ENCODE measurements at regions not wholly inside any gene's neighbourhood (a gene's known extent, or its start where the extent isn't known, plus 50 kb on each side); places are given as distances from the start of the nearest gene placed in this dataset.

- H3K9me3 Mint-ChIP-seq: no peaks in the 10 kb centered on the region
- H3K27ac ChIP-seq (ENCODE audit: low read depth, low read length): no peak overlapping the region
- no peak for DNase-seq
- no peaks in the 10 kb centered on the region for H3K36me3 Mint-ChIP-seq
- H3K27me3 ChIP-seq (ENCODE audit: insufficient read depth, low read length, poor library complexity, severe bottlenecking): no peaks in the 10 kb centered on the region
- H3K4me3 Mint-ChIP-seq: no peak overlapping the region
- CTCF ChIA-PET: interaction anchor here (0.7 to 2.1 kb wide), 4 partner anchors 12 to 243 kb away, joined by 3 to 9 read pairs (median 4); no protein-coding TSS in a partner anchor
- H3K9me3 ChIP-seq (ENCODE audit: low read length): no peaks in the 10 kb centered on the region
- H3K27ac Mint-ChIP-seq: peak overlapping the region in 2 of 8 donors; percentile 13 to 54
- peaks cover 7 to 16% (median 10%) of the 10 kb centered on the region in 3 donors for H3K4me1 Mint-ChIP-seq
- no peaks in the 10 kb centered on the region for H3K4me1 ChIP-seq (ENCODE audit: insufficient read depth, low read length)
- H3K36me3 ChIP-seq (ENCODE audit: insufficient read depth, low read length): no peaks in the 10 kb centered on the region
- H3K27me3 Mint-ChIP-seq: peaks cover 0 to 3% of the 10 kb centered on the region in 2 donors
- POLR2A ChIA-PET: no interaction called here
- no peak overlapping the region for H3K4me3 ChIP-seq (ENCODE audit: low read length)
These were observed 67.8 kb downstream of the GGTLC2 start for GRCh38 chr22:22712092-22712658.

GRCh38 chr22:22712666-22713365 is 68.4 kb downstream of the GGTLC2 start:
- no peaks in the 10 kb centered on the region for H3K9me3 Mint-ChIP-seq
- Histone ChIP-seq H3K36me3 (ENCODE audit: insufficient read depth, low read length) (no peaks in the 10 kb centered on the region), H3K4me1 (ENCODE audit: insufficient read depth, low read length) (no peaks in the 10 kb centered on the region), H3K27ac (ENCODE audit: low read depth, low read length) (no peak overlapping the region), H3K27me3 (ENCODE audit: insufficient read depth, low read length, poor library complexity, severe bottlenecking) (no peaks in the 10 kb centered on the region), H3K9me3 (ENCODE audit: low read length) (no peaks in the 10 kb centered on the region), H3K4me3 (ENCODE audit: low read length) (no peak overlapping the region)
- POLR2A ChIA-PET: no interaction called here
- no peak overlapping the region for H3K4me3 Mint-ChIP-seq
- DNase-seq: no peak
- CTCF ChIA-PET: interaction anchor here (1.0 to 2.1 kb wide), 4 partner anchors 11 to 242 kb away, joined by 3 to 9 read pairs (median 5); no protein-coding TSS in a partner anchor
- H3K4me1 Mint-ChIP-seq: peaks cover 14 to 22% (median 15%) of the 10 kb centered on the region in 3 donors
- peaks cover 0 to 3% of the 10 kb centered on the region in 2 donors for H3K27me3 Mint-ChIP-seq
- H3K36me3 Mint-ChIP-seq: no peaks in the 10 kb centered on the region
- H3K27ac Mint-ChIP-seq: no peak overlapping the region

GRCh38 chr22:22713416-22713815 is 69.0 kb downstream of the GGTLC2 start:
- Mint-ChIP-seq H3K27ac (no peak overlapping the region), H3K36me3 (no peaks in the 10 kb centered on the region), H3K4me1 (peaks cover 16 to 25% (median 18%) of the 10 kb centered on the region in 3 donors), H3K27me3 (peaks cover 0 to 3% of the 10 kb centered on the region in 2 donors), H3K9me3 (no peaks in the 10 kb centered on the region), H3K4me3 (no peak overlapping the region)
- ChIA-PET POLR2A (no interaction called here), CTCF (interaction anchor here (1.6 to 2.1 kb wide), 3 partner anchors 39 to 242 kb away, joined by 4 to 6 read pairs (median 5); no protein-coding TSS in a partner anchor)
- no peaks in the 10 kb centered on the region for H3K9me3 ChIP-seq (ENCODE audit: low read length)
- H3K27me3 ChIP-seq (ENCODE audit: insufficient read depth, low read length, poor library complexity, severe bottlenecking): no peaks in the 10 kb centered on the region
- H3K4me1 ChIP-seq (ENCODE audit: insufficient read depth, low read length): no peaks in the 10 kb centered on the region
- H3K36me3 ChIP-seq (ENCODE audit: insufficient read depth, low read length): no peaks in the 10 kb centered on the region
- H3K27ac ChIP-seq (ENCODE audit: low read depth, low read length): no peak overlapping the region
- DNase-seq: no peak
- H3K4me3 ChIP-seq (ENCODE audit: low read length): no peak overlapping the region

GRCh38 chr22:22714600-22715335 is 70.4 kb downstream of the GGTLC2 start:
- H3K36me3 ChIP-seq (ENCODE audit: insufficient read depth, low read length): no peaks in the 10 kb centered on the region
- POLR2A ChIA-PET: no interaction called here
- peaks cover 20 to 25% (median 20%) of the 10 kb centered on the region in 3 donors for H3K4me1 Mint-ChIP-seq
- no peak overlapping the region for H3K27ac ChIP-seq (ENCODE audit: low read depth, low read length)
- DNase-seq: no peak
- H3K36me3 Mint-ChIP-seq: no peaks in the 10 kb centered on the region
- no peak overlapping the region for H3K4me3 Mint-ChIP-seq
- CTCF ChIA-PET: interaction anchor here (0.8 to 1.6 kb wide), 3 partner anchors 38 to 166 kb away, joined by 3 to 5 read pairs (median 3); no protein-coding TSS in a partner anchor
- no peak overlapping the region for H3K4me3 ChIP-seq (ENCODE audit: low read length)
- no peaks in the 10 kb centered on the region for H3K9me3 Mint-ChIP-seq
- no peaks in the 10 kb centered on the region for H3K27me3 ChIP-seq (ENCODE audit: insufficient read depth, low read length, poor library complexity, severe bottlenecking)
- H3K27me3 Mint-ChIP-seq: peaks cover 0 to 1% of the 10 kb centered on the region in 2 donors
- H3K9me3 ChIP-seq (ENCODE audit: low read length): no peaks in the 10 kb centered on the region
- peak overlapping the region in 2 of 8 donors; percentile 2 to 16 for H3K27ac Mint-ChIP-seq
- no peaks in the 10 kb centered on the region for H3K4me1 ChIP-seq (ENCODE audit: insufficient read depth, low read length)

- Mint-ChIP-seq H3K27me3 (no peaks in the 10 kb centered on the region), H3K27ac (no peak overlapping the region), H3K4me3 (no peak overlapping the region), H3K9me3 (no peaks in the 10 kb centered on the region), H3K36me3 (no peaks in the 10 kb centered on the region), H3K4me1 (peaks cover 33 to 40% (median 34%) of the 10 kb centered on the region in 3 donors)
- Histone ChIP-seq H3K27ac (ENCODE audit: low read depth, low read length) (no peak overlapping the region), H3K9me3 (ENCODE audit: low read length) (no peaks in the 10 kb centered on the region), H3K36me3 (ENCODE audit: insufficient read depth, low read length) (no peaks in the 10 kb centered on the region), H3K27me3 (ENCODE audit: insufficient read depth, low read length, poor library complexity, severe bottlenecking) (no peaks in the 10 kb centered on the region), H3K4me1 (ENCODE audit: insufficient read depth, low read length) (peaks cover 12% of the 10 kb centered on the region), H3K4me3 (ENCODE audit: low read length) (no peak overlapping the region)
- DNase-seq: no peak
- ChIA-PET POLR2A (no interaction called here), CTCF (interaction anchor here (0.9 to 1.2 kb wide), 4 partner anchors 30 to 168 kb away, joined by 3 to 5 read pairs (median 3); no protein-coding TSS in a partner anchor)
These were observed 71.8 kb downstream of the GGTLC2 start for GRCh38 chr22:22716136-22716665.

DNA sequence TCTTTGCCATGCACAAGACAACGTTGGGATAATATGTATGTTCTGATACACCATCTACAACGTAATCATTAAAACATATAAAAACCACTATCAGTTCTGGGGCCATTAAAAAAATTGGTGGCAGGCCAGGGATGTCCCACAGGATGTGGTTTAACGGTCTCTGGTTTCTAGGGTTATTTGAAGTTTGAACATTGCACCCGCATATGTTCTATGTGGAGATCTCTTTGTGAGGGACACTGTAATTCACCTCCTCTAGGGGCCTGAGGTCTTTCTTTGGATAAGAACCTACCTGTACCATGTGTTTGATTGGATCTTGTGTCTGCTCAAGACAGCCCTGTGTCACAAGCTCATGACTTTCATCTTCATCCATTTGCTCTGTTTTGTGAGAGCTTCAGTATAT is 73.2 kb downstream of the GGTLC2 start:
- Mint-ChIP-seq H3K4me3 (no peak overlapping the region), H3K27ac (peak overlapping the region in 2 of 8 donors; percentile 53 to 56), H3K27me3 (no peaks in the 10 kb centered on the region), H3K9me3 (no peaks in the 10 kb centered on the region), H3K36me3 (no peaks in the 10 kb centered on the region), H3K4me1 (peaks cover 48 to 54% (median 48%) of the 10 kb centered on the region in 3 donors)
- Histone ChIP-seq H3K27me3 (ENCODE audit: insufficient read depth, low read length, poor library complexity, severe bottlenecking) (no peaks in the 10 kb centered on the region), H3K9me3 (ENCODE audit: low read length) (no peaks in the 10 kb centered on the region), H3K27ac (ENCODE audit: low read depth, low read length) (no peak overlapping the region), H3K4me3 (ENCODE audit: low read length) (no peak overlapping the region), H3K4me1 (ENCODE audit: insufficient read depth, low read length) (peaks cover 26% of the 10 kb centered on the region), H3K36me3 (ENCODE audit: insufficient read depth, low read length) (no peaks in the 10 kb centered on the region)
- no peak for DNase-seq
- ChIA-PET CTCF (interaction anchor here (1.1 to 3.9 kb wide), 5 partner anchors 8 to 166 kb away, joined by 3 to 41 read pairs (median 3); no protein-coding TSS in a partner anchor), POLR2A (no interaction called here)

- no peak overlapping the region for H3K4me3 ChIP-seq (ENCODE audit: low read length)
- Mint-ChIP-seq H3K27me3 (no peaks in the 10 kb centered on the region), H3K36me3 (no peaks in the 10 kb centered on the region), H3K27ac (peak overlapping the region; percentile 85 to 97 (median 91)), H3K4me3 (peak overlapping the region in 6 of 7 donors; percentile 34 to 66 (median 54)), H3K9me3 (no peaks in the 10 kb centered on the region), H3K4me1 (peaks cover 50 to 56% (median 56%) of the 10 kb centered on the region in 3 donors)
- peaks cover 26% of the 10 kb centered on the region for H3K4me1 ChIP-seq (ENCODE audit: insufficient read depth, low read length)
- no peaks in the 10 kb centered on the region for H3K27me3 ChIP-seq (ENCODE audit: insufficient read depth, low read length, poor library complexity, severe bottlenecking)
- peak; percentile 20 to 78 (median 37) for DNase-seq
- peak overlapping the region; percentile 4 for H3K27ac ChIP-seq (ENCODE audit: low read depth, low read length)
- CTCF ChIA-PET: interaction anchor here (0.7 to 3.9 kb wide), 23 partner anchors 14 to 399 kb away, joined by 3 to 41 read pairs (median 4); no protein-coding TSS in a partner anchor
- no peaks in the 10 kb centered on the region for H3K36me3 ChIP-seq (ENCODE audit: insufficient read depth, low read length)
- POLR2A ChIA-PET: interaction anchor here (0.8 to 1.6 kb wide), 3 partner anchors 26 to 68 kb away, joined by 3 to 5 read pairs (median 5); no protein-coding TSS in a partner anchor
- no peaks in the 10 kb centered on the region for H3K9me3 ChIP-seq (ENCODE audit: low read length)
These were observed 75.8 kb downstream of the GGTLC2 start for GRCh38 chr22:22720201-22720723.
